ENCODE measurements at regions not wholly inside any gene's neighbourhood (a gene's known extent, or its start where the extent isn't known, plus 50 kb on each side); places are given as distances from the start of the nearest gene placed in this dataset.
"Not testable (repeated sequence)": the region's sequence is repeated elsewhere in the genome, so short reads cannot be mapped to it uniquely, and the experiment has no call there.

GRCh38 chrX:76922100-76922499 lies 494.6 kb downstream of the MAGEE1 start:
- no peaks in the 10 kb centered on the region for H3K36me3 ChIP-seq (ENCODE audit: control insufficient read depth in 4 of 4, insufficient read depth in 3 of 4, low read depth in 1 of 4, low read length in 3 of 4)
- DNase-seq (ENCODE audit: low spot score) = no peak
- no peak overlapping the region for H3K27ac ChIP-seq (ENCODE audit: low read depth in 1 of 2, low read length in 2 of 2)
- H3K9me3 ChIP-seq (ENCODE audit: control insufficient read depth in 4 of 4, low read length in 3 of 4) = no peaks in the 10 kb centered on the region
- H3K4me3 ChIP-seq (ENCODE audit: low read depth in 1 of 3, low read length in 3 of 3) = no peak overlapping the region
- 70% methylated on average over 2 of the region's 2 CpGs for WGBS
- no peak overlapping the region for H3K9ac ChIP-seq (ENCODE audit: low read depth in 1 of 2, low read length in 2 of 2)
- TF ChIP-seq ATF3 (IDR thresholded peaks at IDR 0.05) = no peak
- no peak for TF ChIP-seq FOXA2 (IDR thresholded peaks at IDR 0.05)
- TF ChIP-seq CTCF (IDR thresholded peaks at IDR 0.05; ENCODE audit: low read depth, low read length, missing input control) = no peak
- no peak for TF ChIP-seq MAX (IDR thresholded peaks at IDR 0.05)
- TF ChIP-seq RAD21 (IDR thresholded peaks at IDR 0.05) = no peak
- TF ChIP-seq NR2F2 (IDR thresholded peaks at IDR 0.05) = no peak
- no peak for TF ChIP-seq TAF1 (conservative IDR thresholded peaks at IDR 0.05)
- TF ChIP-seq FOXA1 (IDR thresholded peaks at IDR 0.05) = no peak
- TF ChIP-seq JUND (IDR thresholded peaks at IDR 0.05) = no peak
- no peak for TF ChIP-seq HNF4A (conservative IDR thresholded peaks at IDR 0.05)
- TF ChIP-seq RXRA (IDR thresholded peaks at IDR 0.05) = no peak
- no peak for TF ChIP-seq YY1 (IDR thresholded peaks at IDR 0.05)
- TF ChIP-seq HNF4G (IDR thresholded peaks at IDR 0.05) = no peak
- no peak for TF ChIP-seq GABPA (IDR thresholded peaks at IDR 0.05 in 1 of 2, conservative IDR thresholded peaks at IDR 0.05 in 1 of 2)
- no peak for TF ChIP-seq ZBTB33 (IDR thresholded peaks at IDR 0.05)
- no peaks in the 10 kb centered on the region for H3K4me1 ChIP-seq (ENCODE audit: control insufficient read depth in 4 of 4, insufficient read depth in 4 of 4, low read length in 3 of 4)
- H3K27me3 ChIP-seq (ENCODE audit: control insufficient read depth in 4 of 4, insufficient read depth in 4 of 4, low read length in 3 of 4) = no peaks in the 10 kb centered on the region

GRCh38 chrX:76924616-76925015 lies 497.1 kb downstream of the MAGEE1 start:
- not testable (repeated sequence) for H3K4me1 ChIP-seq (ENCODE audit: control insufficient read depth in 4 of 4, insufficient read depth in 4 of 4, low read length in 3 of 4); H3K36me3 ChIP-seq (ENCODE audit: control insufficient read depth in 4 of 4, insufficient read depth in 3 of 4, low read depth in 1 of 4, low read length in 3 of 4); H3K27me3 ChIP-seq (ENCODE audit: control insufficient read depth in 4 of 4, insufficient read depth in 4 of 4, low read length in 3 of 4); H3K9me3 ChIP-seq (ENCODE audit: control insufficient read depth in 4 of 4, low read length in 3 of 4); DNase-seq (ENCODE audit: low spot score); H3K27ac ChIP-seq (ENCODE audit: low read depth in 1 of 2, low read length in 2 of 2); H3K9ac ChIP-seq (ENCODE audit: low read depth in 1 of 2, low read length in 2 of 2); H3K4me3 ChIP-seq (ENCODE audit: low read depth in 1 of 3, low read length in 3 of 3)
- 87% methylated on average over 7 of the region's 7 CpGs for WGBS

- H3K27ac ChIP-seq (ENCODE audit: low read depth in 1 of 2, low read length in 2 of 2) = no peak overlapping the region
- no peaks in the 10 kb centered on the region for H3K9me3 ChIP-seq (ENCODE audit: control insufficient read depth in 4 of 4, low read length in 3 of 4)
- DNase-seq (ENCODE audit: low spot score) = no peak
- no peaks in the 10 kb centered on the region for H3K4me1 ChIP-seq (ENCODE audit: control insufficient read depth in 4 of 4, insufficient read depth in 4 of 4, low read length in 3 of 4)
- TF ChIP-seq CTCF (IDR thresholded peaks at IDR 0.05; ENCODE audit: low read depth, low read length, missing input control) (no peak), RAD21 (IDR thresholded peaks at IDR 0.05) (no peak), SP1 (IDR thresholded peaks at IDR 0.05) (no peak), HNF4G (IDR thresholded peaks at IDR 0.05) (no peak), NR2F2 (IDR thresholded peaks at IDR 0.05) (no peak), RXRA (IDR thresholded peaks at IDR 0.05) (no peak), GABPA (IDR thresholded peaks at IDR 0.05 in 1 of 2, conservative IDR thresholded peaks at IDR 0.05 in 1 of 2) (no peak), HNF4A (conservative IDR thresholded peaks at IDR 0.05) (no peak), FOXA2 (IDR thresholded peaks at IDR 0.05) (no peak), TAF1 (conservative IDR thresholded peaks at IDR 0.05) (no peak), REST (IDR thresholded peaks at IDR 0.05) (no peak)
- H3K36me3 ChIP-seq (ENCODE audit: control insufficient read depth in 4 of 4, insufficient read depth in 3 of 4, low read depth in 1 of 4, low read length in 3 of 4) = no peaks in the 10 kb centered on the region
- WGBS = 85% methylated on average over 6 of the region's 6 CpGs
- no peak overlapping the region for H3K4me3 ChIP-seq (ENCODE audit: low read depth in 1 of 3, low read length in 3 of 3)
- no peaks in the 10 kb centered on the region for H3K27me3 ChIP-seq (ENCODE audit: control insufficient read depth in 4 of 4, insufficient read depth in 4 of 4, low read length in 3 of 4)
- H3K9ac ChIP-seq (ENCODE audit: low read depth in 1 of 2, low read length in 2 of 2) = no peak overlapping the region
Measured at GRCh38 chrX:76931518-76931917, 504.0 kb downstream of the MAGEE1 start.

All from liver (tissue), 8 donors.